Osteoblast (primary cell): ENCODE measurements at regions not wholly inside any gene's neighbourhood (a gene's known extent, or its start where the extent isn't known, plus 50 kb on each side); places are given as distances from the start of the nearest gene placed in this dataset.
"Not testable (repeated sequence)": the region's sequence is repeated elsewhere in the genome, so short reads cannot be mapped to it uniquely, and the experiment has no call there.

Experiments
- DNase-seq: peaks from one replicate; pipeline ENCODE4 v3.0.0; 2011; ENCODE audit warnings: low spot score, mixed read lengths; ENCODE audit not compliant: insufficient read length; ENCODE audit errors: missing footprints
- H2AFZ ChIP-seq: 2 replicates; pipeline ENCODE4 v1.6.0; 2011; ENCODE audit warnings: mild to moderate bottlenecking, low read length
- H3K27ac ChIP-seq: 2 replicates; pipeline ENCODE4 v1.5.1; 2011; ENCODE audit warnings: mild to moderate bottlenecking, low read depth, low read length, moderate library complexity
- H3K27me3 ChIP-seq: 2 replicates; pipeline ENCODE4 v1.6.0; 2012; ENCODE audit warnings: mild to moderate bottlenecking, control low read depth, inconsistent platforms, low read length, moderate library complexity; ENCODE audit not compliant: insufficient read depth
- H3K36me3 ChIP-seq: 2 replicates; pipeline ENCODE4 v1.5.1; 2011; ENCODE audit warnings: mild to moderate bottlenecking, low read length, control low read depth, moderate library complexity; ENCODE audit not compliant: insufficient read depth
- H3K4me1 ChIP-seq: 2 replicates; pipeline ENCODE4 v1.5.1; 2011; ENCODE audit warnings: mild to moderate bottlenecking, low read length, control low read depth, moderate library complexity; ENCODE audit not compliant: insufficient read depth
- H3K4me2 ChIP-seq: 2 replicates; pipeline ENCODE4 v1.6.0; 2011; ENCODE audit warnings: mild to moderate bottlenecking, low read length; ENCODE audit not compliant: insufficient read depth
- H3K4me3 ChIP-seq: fragments of 200-600 bp; sonication (generic); 3 replicates; pipeline ENCODE4 v1.5.1; 2012; ENCODE audit warnings: mild to moderate bottlenecking, low read length, inconsistent platforms; ENCODE audit not compliant: insufficient read depth
- H3K79me2 ChIP-seq: 2 replicates; pipeline ENCODE4 v1.6.0; 2012; ENCODE audit warnings: mild to moderate bottlenecking, low read length, control low read depth, inconsistent platforms; ENCODE audit not compliant: insufficient read depth
- H3K9me3 ChIP-seq: 2 replicates; pipeline ENCODE4 v1.5.1; 2011; ENCODE audit warnings: low read depth, low read length, control low read depth
- H4K20me1 ChIP-seq: 2 replicates; pipeline ENCODE4 v1.6.0; 2012; ENCODE audit warnings: mild to moderate bottlenecking, low read length, control low read depth; ENCODE audit not compliant: insufficient read depth
- CTCF ChIP-seq: IDR thresholded peaks from 2 replicates; pipeline ENCODE4 v1.5.1; 2011; ENCODE audit warnings: mild to moderate bottlenecking, low read depth, low read length, moderate library complexity; ENCODE audit errors: extremely low read depth

- Histone ChIP-seq H3K27ac (no peak overlapping the region), H2AFZ (no peak overlapping the region), H3K9me3 (no peaks in the 10 kb centered on the region), H3K4me3 (no peak overlapping the region), H3K27me3 (no peaks in the 10 kb centered on the region), H3K4me2 (no peak overlapping the region), H3K79me2 (no peaks in the 10 kb centered on the region), H3K36me3 (no peaks in the 10 kb centered on the region), H3K4me1 (no peaks in the 10 kb centered on the region), H4K20me1 (no peaks in the 10 kb centered on the region)
- no peak for TF ChIP-seq CTCF
- no peak for DNase-seq
These were observed 205.8 kb upstream of the F9 start for GRCh38 chrX:139324756-139325155.

DNA sequence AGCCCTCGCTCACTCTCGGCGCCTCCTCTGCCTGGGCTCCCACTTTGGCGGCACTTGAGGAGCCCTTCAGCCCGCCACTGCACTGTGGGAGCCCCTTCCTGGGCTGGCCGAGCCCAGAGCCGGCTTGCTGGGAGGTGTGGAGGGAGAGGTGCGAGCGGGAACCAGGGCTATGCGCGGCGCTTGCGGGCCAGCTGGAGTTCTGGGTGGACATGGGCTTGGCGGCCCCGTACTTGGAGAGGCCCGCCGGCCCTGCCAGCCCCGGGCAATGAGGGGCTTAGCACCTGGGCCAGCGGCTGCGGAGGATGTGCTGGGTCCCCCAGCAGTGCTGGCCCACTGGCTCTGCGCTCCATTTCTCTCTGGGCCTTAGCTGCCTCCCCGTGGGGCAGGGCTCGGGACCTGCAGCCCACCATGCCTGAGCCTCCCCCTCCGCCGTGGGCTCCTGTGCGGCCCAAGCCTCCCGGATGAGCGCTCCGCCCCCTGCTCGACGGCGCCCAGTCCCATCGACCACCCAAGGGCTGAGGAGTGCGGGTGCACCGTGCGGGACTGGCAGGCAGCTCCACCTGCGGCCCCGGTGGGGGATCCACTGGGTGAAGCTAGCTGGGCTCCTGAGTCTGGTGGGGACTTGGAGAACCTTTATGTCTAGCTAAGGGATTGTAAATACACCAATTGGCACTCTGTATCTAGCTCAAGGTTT lies 209.7 kb upstream of the F9 start:
- not testable (repeated sequence) for H3K4me1 ChIP-seq, H3K4me2 ChIP-seq, H3K79me2 ChIP-seq, H3K9me3 ChIP-seq, H3K4me3 ChIP-seq, DNase-seq, H3K27me3 ChIP-seq, H3K27ac ChIP-seq, H2AFZ ChIP-seq, H3K36me3 ChIP-seq, H4K20me1 ChIP-seq

- H2AFZ ChIP-seq, H3K9me3 ChIP-seq, H3K79me2 ChIP-seq, H3K36me3 ChIP-seq, H3K27me3 ChIP-seq, H4K20me1 ChIP-seq, H3K27ac ChIP-seq, DNase-seq, H3K4me3 ChIP-seq, H3K4me2 ChIP-seq, H3K4me1 ChIP-seq: not testable (repeated sequence)
These were observed 223.9 kb upstream of the F9 start for GRCh38 chrX:139306675-139307074.

- no peak overlapping the region for H3K4me3 ChIP-seq
- TF ChIP-seq CTCF, result no peak
- no peak for DNase-seq
- H3K27me3 ChIP-seq, result no peaks in the 10 kb centered on the region
- H3K4me1 ChIP-seq, result no peaks in the 10 kb centered on the region
- no peaks in the 10 kb centered on the region for H3K79me2 ChIP-seq
- no peaks in the 10 kb centered on the region for H3K36me3 ChIP-seq
- H4K20me1 ChIP-seq, result no peaks in the 10 kb centered on the region
- no peaks in the 10 kb centered on the region for H3K9me3 ChIP-seq
- no peak overlapping the region for H3K27ac ChIP-seq
- no peak overlapping the region for H3K4me2 ChIP-seq
- no peak overlapping the region for H2AFZ ChIP-seq
These were observed 226.1 kb upstream of the F9 start for GRCh38 chrX:139304471-139304870.

DNA sequence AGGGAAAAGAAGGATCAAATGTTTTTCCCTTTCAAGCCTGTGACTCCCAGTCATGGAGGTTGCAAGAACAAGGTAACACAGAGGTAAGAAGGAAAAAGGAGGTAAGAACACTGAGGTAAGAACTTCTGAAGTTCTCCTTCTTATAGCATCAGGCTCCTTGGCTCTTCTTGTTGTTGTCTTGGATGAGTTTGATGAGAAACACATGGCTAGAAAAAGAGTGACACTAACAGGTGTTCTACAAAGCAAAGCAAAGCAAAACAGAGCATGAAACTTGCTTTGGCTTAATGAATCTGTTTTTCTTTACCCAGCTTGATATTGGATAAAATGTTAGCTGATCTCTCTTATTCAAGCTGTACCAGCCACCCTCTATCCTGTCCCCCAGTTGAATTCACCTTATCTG lies 231.2 kb upstream of the F9 start:
- H2AFZ ChIP-seq, result no peak overlapping the region
- DNase-seq, result no peak
- no peak for TF ChIP-seq CTCF

More for the DNA sequence above, 231.2 kb upstream of the F9 start:
- Histone ChIP-seq H3K36me3 (no peaks in the 10 kb centered on the region), H3K9me3 (peaks cover 1% of the 10 kb centered on the region), H3K79me2 (no peaks in the 10 kb centered on the region), H3K27ac (no peak overlapping the region), H4K20me1 (no peaks in the 10 kb centered on the region), H3K27me3 (no peaks in the 10 kb centered on the region), H3K4me3 (no peak overlapping the region), H3K4me1 (no peaks in the 10 kb centered on the region), H3K4me2 (no peak overlapping the region)
